Activated CD8-positive, alpha-beta memory T cell treated with anti-CD3 and anti-CD28 coated beads for 1 hour (primary cell): ENCODE measurements at regions not wholly inside any gene's neighbourhood (a gene's known extent, or its start where the extent isn't known, plus 50 kb on each side); places are given as distances from the start of the nearest gene placed in this dataset.
"Not testable (repeated sequence)": the region's sequence is repeated elsewhere in the genome, so short reads cannot be mapped to it uniquely, and the experiment has no call there.

Experiments used
- DNase-seq, 2 donors: peaks; one replicate each; pipeline ENCODE4 v3.0.0-alpha.2; 2020; ENCODE audit warnings: low read depth in 1 of 2; ENCODE audit errors: extremely low read depth in 1 of 2

DNA sequence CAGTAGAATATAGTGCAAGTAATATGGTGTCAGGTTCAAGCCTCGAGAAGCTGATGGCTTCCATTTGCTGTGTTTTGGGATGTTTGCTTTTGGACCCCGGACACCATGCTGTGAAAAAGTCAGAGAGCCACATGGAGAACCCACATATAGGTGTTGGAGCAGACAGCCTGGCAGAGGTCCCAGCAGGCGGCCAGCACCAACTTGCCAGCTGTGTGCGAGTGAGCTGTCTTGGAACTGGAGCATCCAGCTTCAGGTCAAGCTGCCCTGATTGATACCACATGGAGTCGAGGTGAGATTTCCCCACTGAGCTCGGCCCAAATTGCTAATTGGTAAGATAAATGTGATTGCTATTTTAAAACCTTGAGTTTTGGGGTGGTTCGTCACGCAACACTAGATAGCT lies 185.7 kb upstream of the TBL1XR1 start:
- DNase-seq = no peak

DNA sequence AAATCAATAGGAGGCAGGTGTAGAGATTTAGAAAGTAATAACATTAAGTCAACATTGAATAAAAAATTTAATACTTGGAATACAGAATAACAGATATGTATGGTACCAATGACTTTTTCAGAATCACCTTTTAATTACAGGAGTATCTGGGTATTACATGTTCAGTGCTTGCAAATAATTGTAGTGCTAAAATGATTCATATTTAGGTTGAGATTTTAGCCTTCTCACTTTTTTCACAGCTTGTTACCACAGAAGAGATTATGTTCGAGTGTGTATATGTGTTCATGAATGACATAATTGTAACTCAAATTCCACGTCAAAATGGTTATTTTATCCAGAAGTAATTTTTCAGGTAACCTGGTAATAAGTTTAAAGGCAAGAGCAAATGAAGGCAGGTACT lies 187.9 kb upstream of the TBL1XR1 start:
- no peak for DNase-seq

DNA sequence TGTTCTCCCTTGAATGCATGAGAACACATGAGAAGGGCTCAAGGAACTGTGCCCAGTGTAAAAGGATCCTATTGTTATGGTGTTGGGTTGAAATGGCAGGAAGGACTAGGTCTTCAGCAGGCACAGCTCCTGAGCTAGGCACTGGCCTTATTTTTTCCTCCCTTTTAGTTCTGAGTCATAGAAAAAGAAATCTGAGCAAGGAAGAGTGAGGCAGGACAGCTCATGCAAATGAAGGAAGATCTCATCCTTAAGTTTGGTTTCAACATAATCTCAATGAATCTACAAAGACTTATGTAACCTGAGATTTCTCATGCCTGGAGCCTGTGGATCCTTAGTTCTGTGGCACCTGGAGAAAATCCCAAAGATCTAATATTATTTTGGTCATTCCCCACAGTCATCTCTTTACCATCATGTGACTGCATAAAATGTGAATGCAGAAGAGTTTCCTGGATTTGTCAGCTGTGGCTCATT lies 188.6 kb upstream of the TBL1XR1 start:
- DNase-seq = no peak

DNA sequence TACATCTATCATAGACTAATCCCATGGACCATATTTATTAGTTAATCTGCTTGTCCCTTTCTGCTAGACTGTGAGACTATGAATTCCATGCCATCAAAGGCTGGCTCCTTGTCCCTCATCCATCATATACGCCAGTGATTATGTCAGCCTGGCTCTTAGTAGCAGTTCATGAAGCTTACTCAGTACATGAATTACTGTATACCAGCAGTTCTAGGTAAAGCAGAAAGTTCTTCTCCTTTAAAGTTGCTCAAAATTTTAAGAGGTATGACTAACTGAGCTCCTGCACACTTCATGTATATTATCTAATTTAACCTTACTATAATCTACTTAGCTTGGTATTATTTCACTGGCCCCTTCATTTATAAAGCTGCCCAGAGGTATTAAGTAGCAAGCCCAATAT lies 190.9 kb upstream of the TBL1XR1 start:
- DNase-seq = no peak

DNA sequence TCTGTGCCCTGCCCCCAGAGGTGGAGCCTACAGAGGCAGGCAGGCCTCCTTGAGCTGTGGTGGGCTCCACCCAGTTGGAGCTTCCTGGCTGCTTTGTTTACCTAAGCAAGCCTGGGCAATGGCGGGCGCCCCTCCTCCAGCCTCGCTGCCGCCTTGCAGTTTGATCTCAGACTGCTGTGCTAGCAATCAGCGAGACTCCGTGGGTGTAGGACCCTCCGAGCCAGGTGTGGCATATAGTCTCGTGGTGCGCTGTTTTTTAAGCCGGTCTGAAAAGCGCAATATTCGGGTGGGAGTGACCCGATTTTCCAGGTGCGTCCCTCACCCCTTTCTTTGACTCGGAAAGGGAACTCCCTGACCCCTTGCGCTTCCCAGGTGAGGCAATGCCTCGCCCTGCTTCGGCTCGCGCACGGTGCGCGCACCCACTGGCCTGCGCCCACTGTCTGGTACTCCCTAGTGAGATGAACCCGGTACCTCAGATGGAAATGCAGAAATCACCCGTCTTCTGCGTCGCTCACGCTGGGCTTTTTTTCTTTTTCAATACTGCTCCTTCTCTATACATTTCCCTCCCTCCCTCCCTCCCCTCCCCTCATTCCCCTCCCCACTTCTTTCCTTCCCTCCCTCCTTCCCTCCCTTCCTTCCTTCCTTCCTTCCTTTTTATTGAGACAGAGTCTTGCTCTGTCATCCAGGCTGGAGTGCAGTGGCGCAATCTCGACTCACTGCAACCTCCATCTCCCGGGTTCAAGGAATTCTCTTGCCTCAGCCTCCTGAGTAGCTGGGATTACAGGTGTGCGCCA lies 197.1 kb upstream of the TBL1XR1 start:
- DNase-seq = not testable (repeated sequence)

DNA sequence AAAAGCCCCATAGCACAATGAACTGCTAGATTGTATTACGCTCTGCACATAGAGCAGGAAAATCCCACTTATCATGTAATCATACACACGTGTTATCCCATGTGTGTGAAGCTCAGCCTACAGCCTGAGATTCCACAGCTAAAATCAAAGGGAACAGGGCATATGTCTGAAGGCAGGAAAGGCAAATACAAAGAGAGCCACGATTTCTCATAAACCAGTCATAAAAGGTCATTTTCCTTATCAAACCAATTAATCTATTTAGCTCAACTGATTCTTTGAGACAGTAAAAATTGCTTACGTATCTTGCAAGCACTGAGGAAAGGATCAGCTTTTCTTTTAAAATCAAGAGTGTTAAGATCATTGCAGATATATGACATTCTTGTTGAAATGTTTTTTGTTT lies 199.5 kb upstream of the TBL1XR1 start:
- no peak for DNase-seq

DNA sequence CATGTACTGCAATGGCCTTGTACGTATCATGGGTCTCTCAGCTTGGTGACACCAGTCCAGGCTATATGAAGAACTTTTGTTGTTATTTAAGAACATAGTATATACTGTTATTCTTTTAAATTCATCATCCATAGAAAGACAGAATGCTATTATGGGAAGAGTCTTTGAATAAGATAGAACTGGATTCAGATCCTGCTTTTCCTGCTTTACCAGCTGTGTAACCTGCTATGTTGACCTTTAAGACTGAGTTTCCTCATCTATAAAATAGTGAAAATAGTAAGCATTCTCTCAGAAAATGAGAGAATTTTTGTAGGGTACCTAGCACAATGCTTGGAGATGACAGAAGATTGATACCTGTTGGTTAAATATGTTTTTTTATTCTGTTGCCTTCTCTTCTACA lies 204.1 kb upstream of the TBL1XR1 start:
- no peak for DNase-seq

DNA sequence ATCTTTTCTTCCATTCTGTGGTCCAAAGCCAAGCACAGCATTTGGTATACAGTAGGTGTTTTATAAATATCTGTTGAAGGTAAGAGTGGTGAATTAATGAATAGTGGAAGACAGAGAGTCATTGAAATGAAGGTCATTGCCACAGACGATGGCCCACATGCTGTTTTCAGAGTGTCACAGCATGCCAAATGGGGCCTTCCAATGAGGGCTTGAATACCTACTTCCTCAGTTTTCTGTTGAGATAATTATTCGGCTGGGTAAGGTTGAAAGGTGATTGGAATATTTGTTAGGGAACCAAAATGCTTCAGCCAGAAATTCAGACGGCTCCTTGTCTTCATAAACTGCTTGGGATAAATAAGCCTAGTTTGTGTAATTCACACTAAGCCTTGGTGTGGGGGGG lies 205.3 kb upstream of the TBL1XR1 start:
- DNase-seq = no peak

DNA sequence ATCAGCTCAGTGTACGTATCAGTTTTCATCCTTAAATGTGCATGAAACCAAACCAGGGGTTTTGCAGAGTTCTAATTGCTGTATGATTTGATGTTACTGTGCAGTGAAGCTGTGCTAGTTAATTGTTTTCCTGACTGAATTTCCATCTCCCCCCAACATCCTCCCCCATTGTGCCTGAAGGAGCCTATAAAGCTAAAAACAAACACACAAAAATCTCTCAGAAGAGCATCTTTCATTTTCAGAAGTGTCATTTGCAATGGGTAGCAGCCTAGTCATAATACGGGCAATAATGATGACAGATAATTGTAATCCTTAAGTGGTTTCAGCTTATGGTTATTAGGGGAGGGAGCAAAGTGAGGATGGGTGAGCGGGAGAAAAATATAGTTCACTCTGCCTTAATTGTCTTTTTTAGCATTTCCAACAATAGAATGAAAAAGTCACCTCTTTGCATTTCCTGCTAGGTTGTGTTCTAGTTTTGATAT lies 207.9 kb upstream of the TBL1XR1 start:
- no peak for DNase-seq

DNA sequence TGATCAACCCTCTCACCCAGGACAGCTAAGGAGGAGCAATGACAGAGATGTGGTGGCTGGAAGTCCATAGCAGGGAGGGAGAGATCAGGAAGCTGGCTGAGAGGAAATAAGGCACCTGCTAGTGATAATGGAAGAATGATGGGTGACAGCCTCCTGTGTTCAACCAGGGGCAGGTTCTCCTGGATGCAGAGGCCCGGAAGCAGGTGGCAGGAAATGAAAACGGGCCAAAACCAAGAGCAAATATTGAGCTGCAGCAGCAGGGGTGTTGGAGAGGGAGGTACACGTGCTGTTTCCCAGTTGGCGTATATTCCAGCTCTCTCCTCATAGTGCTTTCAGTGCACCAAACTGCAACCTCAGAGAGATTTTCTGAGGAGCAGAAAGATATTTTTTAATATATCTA lies 213.4 kb upstream of the TBL1XR1 start:
- DNase-seq = no peak

DNA sequence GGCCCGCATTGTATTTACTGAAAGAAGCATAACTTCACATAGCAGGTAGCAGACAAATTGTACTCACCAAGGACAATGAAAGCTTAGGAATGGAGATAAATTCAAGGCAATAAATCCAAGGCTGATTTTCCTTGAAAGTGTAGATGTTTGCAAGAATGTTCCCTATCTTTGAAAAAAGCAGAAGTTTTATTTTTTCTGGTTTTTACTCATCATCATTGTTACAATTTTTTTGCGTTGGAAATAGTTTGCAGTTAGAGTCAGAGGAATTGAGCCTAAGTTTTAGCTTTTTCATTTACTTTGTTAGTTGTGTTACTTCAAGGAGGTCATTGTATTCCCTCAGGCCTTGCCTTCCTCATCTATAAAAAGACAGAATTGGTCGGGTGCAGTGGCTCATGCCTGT lies 213.9 kb upstream of the TBL1XR1 start:
- no peak for DNase-seq

DNA sequence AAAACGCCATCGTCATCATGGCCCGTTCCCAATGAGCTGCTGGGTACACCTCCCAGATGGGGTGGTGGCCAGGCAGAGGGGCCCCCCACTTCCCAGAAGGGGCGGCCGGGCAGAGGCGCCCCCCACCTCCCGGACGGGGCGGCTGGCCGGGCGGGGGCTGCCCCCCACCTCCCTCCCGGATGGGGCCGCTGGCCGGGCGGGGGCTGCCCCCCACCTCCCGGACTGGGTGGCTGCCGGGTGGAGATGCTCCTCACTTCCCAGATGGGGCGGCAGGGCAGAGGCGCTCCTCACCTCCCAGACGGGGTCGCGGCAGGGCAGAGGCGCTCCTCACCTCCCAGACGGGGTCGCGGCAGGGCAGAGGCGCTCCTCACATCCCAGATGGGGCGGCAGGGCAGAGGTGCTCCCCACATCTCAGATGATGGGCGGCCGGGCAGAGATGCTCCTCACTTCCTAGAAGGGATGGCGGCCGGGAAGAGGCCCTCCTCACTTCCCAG lies 215.4 kb upstream of the TBL1XR1 start:
- DNase-seq = not testable (repeated sequence)

DNA sequence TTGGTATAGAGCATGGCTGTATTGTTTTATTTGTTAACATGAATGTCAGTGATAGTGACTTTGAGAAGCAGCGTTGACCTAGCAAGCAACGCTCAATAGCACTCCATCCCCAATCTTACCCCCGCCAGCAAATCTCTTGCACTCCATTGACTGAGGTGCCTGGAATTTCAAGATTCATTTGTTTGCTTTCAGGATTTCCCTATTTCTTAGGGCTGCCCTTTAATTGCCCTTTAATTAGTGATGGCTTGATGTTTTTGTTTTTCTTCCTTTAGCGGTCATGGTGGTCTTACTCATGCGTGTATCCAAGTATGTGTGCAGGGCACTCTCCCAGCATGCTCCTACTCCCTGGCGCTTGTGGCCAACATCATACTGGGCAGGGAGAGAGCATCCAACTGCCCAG lies 216.8 kb upstream of the TBL1XR1 start:
- DNase-seq = no peak

DNA sequence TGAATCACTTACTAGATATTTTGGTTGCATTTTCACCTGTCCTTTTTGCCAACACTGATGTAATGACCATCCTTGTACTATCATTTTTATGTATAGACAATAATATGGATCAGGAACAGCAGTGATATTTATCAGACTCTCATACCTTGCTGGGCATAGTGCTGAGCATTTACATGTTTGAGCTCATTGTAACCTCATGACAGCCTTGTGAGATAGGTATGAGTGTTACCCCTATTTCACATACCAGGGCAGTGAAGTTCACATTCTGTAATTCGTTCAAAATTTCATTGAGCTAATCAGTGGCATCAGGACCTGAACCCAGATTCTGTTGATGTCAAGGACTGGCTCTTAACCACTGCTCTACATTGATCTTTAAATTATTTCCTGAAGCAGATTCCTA lies 221.5 kb upstream of the TBL1XR1 start:
- DNase-seq = no peak

DNA sequence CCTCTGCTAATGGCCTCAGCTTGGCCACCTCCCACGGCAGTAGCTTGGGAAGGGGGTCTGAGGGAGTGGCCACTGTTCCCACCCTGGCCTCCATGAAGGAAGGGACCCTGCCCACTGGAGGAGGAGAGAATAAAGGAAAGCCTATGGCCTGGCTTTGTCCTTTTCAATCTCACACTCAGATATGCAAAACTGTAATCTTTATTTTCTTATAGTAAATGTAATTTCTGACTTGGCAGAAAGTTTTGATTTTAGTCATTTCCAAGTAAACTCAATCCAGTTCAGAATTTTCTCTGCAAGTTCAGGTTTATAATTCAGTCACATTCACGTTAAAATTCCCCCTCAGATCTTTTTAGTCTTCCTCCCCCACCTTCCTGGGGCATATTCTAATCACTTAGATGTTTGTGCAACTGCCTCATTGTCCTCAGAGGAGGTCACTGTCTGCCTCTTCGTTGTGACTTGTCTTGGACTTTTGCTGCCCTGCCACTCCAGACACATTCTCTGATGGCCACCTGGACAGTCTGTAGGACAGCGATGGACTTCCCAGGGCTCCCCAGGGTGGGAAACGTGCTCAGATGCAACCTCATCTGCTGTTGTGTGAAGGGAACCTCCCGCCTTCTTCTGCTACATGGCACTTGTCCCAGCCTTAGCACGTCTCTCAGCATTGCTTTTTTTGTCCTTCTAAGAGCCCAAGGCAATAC lies 222.8 kb upstream of the TBL1XR1 start:
- no peak for DNase-seq

DNA sequence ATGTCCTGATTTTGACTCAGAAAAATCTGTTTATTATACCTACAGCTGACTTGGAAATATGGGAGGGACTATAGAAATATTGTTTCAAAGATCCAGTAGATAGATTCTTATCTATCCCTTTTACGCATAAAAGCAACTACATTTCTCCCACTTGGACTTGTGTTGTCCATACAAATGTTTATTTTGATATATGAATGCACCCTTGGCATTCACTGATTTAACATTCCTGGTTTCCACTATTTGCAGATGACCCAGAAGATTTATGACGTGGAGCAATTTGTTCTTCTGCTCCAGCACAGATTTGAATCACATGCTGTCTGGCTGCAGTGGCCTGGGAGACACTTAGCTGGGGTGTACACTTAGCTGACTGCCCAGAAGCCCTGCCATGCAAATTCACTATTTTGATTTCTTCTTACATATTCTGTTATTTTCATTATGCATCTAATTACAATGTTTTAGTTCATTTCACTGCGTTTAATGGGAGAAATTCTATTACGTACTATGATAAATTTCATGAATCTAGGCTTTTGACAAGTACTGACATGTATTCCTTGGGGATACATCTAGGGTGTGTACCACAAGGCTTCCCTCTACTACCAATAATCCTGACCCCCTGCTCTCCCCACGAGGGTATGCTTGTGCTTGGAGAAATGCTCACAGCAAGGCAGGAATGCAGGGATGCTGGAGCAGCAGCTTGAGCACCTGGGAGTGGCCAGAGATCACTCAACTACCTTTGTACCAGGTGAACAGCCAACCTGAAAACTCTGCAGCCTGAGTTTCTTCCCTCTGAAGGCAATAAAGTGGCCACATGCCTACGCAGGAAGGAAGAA lies 223.6 kb upstream of the TBL1XR1 start:
- no peak for DNase-seq

DNA sequence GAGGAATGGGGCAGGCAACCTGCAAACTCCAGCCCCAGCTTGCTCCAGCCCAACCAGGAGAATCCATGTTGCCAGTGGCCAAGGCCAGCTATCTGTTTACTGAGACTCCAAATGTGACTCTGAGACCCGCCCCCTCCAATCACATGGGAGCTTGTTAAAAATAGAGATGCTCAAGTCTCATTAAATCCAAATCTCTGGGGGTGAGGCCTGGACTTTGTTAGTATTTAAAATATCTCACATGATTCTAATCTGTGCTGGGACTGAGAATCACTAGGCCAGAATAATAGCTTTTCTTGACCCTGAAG lies 224.2 kb upstream of the TBL1XR1 start:
- no peak for DNase-seq

DNA sequence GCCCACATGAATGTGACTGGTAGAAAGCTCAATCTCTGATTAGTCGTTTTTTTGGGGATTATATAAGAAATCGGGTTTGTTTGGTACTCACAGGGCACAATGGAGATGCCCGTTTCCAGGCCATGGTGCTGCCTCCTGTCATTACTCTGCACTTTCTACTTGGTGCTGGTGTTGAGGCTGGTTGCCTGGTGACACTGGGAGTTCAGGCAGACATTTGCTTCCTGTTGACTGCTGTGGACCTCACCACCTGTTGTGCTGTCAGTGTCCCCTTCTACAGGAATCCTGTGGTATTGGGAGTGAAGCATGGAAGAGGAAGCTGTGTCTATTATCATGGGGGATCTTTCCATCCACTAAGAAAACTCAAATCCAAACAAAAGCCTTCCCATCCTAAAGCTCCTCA lies 227.2 kb upstream of the TBL1XR1 start:
- DNase-seq = no peak

DNA sequence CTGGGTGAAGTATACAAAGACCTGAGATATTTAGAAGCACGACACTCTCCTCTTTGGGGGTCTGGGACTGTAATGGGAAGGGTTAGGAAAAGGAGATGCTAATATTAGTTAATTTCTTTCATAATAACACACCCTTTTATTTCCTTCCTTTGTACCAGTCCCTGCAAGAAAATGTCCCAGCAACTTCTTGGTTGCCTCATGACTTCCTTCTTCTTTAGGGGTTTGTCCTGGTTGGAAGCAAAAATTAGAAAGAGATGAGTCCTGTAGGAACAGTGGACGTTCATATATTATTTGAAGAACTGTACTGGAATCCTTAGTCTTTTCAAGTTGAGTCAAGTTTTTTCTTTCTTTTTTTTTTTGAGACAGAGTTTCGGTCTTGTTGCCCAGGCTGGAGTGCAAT lies 227.8 kb upstream of the TBL1XR1 start:
- DNase-seq = no peak

DNA sequence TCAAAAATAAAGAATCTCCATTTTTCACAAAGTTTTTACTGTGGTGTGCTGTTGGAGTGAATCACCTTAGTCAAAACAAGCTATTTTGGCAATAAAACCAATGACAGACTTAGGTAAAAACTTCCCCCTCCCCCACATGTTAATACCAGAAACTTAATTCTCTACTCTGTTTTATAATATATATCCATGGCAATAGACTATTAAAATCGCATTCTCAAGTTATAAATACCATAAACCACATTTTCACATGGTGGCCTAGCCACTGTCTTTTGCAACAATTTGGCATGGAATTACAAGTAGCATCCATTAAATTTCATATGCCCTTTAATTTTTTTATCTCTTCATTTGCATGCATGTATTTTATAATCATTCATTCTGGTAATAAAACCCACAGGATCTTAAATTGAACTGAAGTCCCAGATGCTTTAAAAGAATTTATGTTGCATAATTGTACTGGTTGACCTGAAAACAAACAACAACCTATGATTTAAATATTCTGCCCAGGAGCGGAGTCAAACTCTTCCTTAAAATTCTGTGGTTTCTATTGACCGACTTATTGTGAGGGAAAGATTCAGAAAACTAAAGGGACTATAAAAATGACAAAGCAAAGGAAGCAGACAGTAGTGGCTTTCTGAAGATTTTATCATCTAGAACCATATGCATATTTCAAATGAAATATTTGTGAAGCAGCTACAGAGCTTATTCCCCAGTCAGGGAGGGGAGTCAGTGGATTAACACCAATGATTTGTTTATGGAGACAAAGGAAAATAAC lies 229.0 kb upstream of the TBL1XR1 start:
- DNase-seq = no peak
